Fibroblast of skin of right biceps (primary cell): ENCODE measurements at regions not wholly inside any gene's neighbourhood (a gene's known extent, or its start where the extent isn't known, plus 50 kb on each side); places are given as distances from the start of the nearest gene placed in this dataset.
"Not testable (repeated sequence)": the region's sequence is repeated elsewhere in the genome, so short reads cannot be mapped to it uniquely, and the experiment has no call there.

ENCODE experiments used
- DNase-seq: peaks from one replicate; pipeline ENCODE4 v3.0.0-alpha.2; 2013

DNA sequence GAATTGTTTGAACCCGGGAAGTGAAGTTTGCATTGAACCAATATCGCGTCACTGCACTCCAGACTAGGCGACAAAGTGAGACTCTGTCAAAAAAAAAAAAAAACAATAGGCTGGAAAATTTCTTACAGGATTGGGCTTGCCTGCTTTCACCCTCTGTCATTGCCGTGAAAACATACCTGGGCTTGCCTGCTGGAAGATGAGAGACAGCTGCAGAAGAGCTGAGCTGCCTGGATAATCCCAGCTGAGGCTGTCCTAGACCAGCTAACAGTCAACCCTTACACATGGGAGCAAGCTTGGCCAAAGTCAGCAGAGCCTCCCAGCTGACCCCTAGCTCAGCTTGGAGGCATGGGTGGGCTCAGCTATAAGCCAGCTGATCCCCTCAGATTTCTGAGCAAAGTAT lies 306.2 kb downstream of the CCSER2 start:
- DNase-seq: no peak

DNA sequence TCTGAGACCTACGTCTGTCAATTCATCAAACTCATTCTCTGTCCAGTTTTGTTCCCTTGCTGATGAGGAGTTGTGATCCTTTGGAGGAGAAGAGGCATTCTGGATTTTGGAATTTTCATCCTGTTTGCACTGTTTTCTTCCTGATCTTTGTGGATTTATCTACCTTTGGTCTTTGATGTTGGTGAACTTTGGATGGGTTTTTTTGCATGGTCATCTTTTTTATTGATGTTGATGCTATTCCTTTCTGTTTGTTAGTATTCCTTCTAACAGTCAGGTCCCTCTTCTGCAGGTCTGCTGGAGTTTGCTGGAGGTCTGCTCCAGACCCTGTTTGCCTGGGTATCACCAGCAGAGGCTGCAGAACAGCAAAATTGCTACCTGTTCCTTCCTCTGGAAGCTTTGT lies 322.2 kb downstream of the CCSER2 start:
- not testable (repeated sequence) for DNase-seq

DNA sequence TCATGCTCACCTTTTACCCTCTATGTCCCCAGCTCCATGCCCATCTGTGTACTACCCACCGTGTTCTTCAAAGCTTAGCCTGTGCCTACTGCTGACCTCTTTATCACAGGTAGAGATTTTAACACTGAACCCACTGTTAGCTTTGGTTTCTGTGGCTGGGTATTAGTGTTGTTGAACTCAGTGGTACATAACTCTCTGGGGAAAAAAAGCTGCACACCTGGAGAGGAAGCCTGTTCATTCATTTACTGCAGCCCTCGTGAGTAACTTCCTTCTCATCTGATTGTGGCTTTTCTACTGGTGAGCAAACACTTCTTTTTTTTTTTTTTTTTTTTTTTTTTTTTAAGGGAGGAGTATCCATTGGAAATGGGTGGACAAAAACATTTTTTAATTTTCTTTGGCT lies 326.3 kb downstream of the CCSER2 start:
- DNase-seq: no peak

DNA sequence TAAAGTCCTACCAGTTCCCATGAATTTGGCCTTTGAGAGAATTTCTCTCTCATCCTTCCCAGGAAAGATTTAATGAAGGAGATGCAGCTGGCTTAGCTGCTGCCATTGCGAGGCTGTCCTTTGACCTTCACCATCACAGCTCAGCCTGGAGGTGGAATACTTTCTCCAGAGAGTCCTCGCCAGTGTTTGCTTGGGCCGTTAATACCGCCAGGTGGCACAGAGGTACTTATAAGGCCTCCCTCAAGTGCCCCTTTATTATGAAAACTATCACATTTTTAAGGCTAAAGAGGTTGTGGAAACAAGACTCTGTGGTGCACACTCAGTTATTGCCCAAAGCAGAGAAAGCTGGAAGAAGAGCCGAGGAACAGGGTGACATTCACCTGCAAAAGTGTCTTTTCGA lies 330.6 kb downstream of the CCSER2 start:
- DNase-seq: no peak

DNA sequence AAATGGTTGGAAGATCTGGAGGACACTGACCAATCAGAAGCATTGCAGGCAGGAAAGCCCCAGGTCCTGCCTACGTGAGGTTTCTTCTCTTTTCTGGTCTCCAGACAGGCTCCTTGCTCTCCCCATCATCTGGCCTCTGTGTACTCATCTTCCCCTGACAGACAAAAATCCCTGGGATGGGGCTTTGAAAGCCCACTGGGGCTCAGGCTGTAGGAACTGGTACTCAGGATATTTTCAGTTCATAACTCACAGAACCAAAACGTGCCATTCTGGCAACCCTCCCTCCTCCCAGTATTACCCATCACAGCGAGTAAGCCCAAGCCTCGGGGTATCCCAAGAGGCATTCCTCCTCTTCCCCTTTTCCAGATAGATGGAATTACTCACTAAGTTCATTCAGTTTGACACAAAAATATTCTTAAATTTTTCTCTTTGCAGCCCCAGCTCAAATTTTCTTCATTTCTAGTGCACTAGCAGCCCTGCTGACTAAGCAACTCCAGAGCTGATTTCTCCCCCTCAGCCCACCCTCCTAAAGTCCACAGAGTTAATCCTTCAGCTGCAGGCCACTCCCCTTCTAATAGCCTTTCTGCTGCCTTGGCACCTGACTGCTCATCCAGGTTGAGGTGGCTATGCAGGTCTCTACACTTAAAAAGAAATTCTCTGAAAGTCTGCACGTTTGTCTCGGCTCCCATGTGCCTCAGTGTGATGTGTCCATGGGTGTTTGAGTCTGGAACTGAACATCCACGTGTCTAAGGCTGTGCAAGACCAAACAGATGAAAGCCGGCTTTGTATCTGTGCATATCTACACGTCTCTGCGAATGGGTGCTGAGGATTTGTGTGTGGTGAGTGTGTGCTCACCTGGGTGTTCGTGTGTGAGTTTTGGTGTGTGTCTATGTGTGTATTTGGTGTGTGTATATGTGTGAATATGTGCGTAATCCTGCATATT lies 331.4 kb downstream of the CCSER2 start:
- DNase-seq: no peak

DNA sequence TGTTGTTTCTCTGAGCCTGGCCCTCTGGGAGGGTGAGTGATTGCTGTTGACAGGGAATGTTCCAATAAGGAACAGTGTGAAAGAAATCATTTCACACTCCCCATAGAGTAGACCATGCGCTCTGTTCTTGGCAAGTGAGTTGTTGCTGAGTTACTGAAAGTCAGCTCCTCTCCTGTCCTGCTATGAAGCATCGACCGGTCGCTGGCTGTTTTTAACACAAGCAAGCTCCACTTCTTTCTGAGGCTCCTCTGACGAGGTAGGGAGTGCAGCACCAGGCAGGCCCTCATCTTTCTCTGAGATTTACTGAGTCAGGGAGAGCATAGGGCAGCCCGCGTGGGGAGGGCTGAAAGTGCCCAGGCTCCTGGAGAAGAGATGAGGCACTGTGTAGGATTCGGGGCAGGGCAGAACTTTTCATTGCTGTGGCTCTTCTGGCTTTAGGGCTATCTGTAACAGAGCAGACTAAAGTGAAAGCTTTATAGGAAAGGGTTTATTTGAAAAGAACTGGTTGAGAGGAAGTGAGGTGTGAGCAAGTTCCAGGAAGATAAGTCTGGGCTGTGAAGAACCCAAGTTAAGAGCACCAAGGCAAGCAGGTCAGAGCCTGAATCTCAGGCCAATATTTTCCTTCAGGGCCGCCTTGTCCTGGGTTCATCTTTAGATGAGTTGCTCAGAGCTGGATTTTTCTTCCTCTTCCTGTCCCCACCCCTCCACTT lies 332.2 kb downstream of the CCSER2 start:
- no peak for DNase-seq

DNA sequence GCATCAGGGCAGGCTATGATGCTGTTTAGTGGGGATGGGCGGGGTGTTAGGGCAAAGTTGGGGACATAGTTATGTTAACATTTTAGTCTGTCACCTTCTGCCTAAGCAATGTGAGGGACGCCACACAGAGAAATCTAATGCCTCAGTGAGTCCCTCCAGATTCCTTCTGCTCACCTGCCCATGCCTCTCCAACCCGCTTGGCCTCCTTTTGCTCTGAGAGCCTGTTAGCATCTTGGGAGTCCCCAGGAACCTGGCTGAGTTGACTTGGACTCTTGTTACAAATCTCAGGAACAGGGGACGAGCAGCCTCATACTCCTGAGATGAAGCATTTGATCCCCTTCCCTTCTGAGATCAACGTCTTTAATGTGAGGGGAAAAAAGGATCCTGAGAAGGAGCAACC lies 336.8 kb downstream of the CCSER2 start:
- DNase-seq: no peak

DNA sequence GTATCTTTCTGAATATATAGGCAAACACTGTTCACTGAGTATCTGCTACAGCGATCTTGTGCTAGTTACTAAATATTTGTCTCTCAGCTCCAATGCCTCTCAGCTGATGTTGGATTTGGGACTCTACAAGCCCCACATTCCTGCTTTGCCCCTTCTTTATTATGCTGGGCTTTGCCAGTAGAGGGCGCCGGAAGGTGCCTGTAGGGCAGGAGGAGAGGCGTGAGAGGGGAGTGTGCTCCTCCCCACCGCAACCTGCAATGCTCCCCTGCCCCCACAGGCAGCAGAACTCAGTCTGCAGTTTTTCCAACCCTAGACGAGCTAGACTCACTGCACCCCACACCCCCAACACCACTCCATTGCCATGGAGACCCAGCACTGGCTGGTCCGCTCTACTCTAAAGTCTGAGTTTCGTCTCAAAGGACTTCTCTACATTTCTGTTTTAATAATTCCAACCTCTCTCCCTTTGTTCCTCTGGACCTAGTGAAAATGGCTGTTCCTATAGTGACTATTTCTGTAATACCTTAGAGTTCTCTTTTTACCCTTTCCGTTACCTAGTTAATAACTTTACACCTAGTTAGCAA lies 337.6 kb downstream of the CCSER2 start:
- no peak for DNase-seq

DNA sequence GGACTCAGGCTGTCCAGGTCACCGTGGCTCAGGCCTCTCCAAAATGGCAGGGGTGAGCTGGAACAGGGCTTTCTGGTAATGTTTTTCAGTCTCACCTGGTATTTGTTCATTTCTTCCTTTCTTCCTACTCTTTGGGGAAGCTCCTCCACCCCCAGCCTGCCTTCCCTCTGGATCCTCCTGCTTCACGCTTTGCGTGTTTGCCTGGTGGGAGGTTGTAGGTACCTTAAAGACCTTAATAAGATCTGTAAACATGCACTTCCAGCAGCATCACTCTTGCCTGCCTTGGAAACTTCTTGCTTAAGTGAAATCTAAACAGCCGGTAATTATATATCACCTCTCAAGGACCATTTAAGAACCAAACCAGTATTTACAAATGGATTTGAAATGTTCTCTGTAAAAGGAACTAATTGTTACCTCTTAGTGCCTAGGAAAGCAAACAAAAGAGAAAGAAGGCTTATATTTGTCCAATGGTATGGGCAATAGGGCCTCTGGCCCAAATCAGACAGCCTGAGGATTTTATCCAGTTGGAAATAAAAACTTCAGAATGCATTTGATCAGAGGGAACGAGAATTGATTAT lies 339.9 kb downstream of the CCSER2 start:
- no peak for DNase-seq

DNA sequence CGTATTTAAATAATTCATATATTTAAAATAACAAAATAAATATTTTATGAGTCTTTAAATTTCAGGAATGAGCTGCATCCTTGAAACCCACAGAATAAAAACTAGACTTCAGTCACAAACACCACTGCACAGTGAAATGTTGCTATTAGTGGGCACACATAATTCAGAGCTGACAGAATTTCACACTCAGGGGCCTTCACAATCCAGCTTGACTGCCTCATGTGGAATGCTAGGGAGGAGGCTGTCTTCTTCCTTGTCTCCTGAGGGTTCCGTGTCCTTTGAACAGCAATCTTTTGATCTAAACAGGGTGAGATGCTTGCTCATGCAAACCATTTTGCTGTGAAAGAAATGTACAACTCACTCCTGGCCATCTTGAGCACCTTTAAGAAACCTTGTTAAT lies 346.7 kb downstream of the CCSER2 start:
- no peak for DNase-seq

DNA sequence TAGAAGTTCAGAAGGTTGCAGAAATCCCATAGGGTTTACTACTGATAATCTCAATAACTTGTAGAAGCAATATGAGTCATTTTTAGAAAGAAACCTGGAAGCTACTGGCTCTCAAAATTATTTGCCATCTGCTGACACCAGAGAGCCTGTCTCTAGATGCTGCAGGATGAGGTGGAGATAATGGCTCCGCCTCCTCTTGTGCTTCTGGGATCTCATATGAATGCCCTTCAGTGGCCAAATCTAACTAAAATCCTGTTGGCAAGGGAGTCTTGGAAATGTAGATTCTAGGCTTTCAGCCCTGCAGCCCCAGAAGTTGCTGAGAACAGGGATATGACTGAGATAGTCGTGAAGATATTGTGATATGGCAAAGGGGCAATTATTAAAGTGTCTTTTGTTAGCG lies 348.1 kb downstream of the CCSER2 start:
- DNase-seq: no peak

DNA sequence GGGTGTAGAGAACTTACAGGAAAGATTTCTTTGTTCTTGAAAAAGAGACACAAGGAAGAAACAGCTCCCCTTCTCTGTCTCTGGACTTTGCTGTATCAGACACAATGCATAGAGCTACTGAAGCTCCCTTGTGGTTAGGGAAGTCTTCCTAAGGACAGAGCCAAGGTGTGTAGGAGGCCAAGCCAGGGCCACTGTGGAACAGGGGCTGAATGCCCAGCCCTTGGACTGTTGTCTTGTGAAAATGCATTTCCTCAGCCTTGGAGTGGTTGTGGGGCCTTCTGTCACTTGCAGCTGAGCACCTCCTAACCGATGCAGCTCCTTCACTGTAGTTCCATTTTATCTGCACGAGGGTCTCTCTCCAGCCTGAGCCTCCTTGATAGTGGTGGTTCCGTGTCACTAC lies 353.4 kb downstream of the CCSER2 start:
- no peak for DNase-seq

DNA sequence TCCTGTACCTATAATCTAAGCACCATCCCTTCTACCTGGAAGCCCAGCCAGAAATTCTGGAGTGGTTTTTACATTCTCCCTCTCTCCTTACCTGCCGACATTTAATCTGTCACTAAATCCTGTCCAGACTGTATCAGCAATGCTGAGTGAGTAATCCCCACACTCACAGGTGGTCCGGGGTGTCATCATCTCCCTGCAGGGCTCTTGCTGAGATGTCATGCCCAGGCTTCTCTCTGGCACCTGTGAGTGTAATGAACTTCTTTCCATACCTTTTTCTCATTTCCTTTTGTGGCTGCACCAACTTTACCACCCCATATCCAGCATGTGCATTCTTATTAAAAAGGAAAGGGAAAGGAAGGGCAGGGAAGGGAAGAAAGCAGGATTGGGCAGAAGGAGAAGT lies 355.2 kb downstream of the CCSER2 start:
- DNase-seq: no peak

DNA sequence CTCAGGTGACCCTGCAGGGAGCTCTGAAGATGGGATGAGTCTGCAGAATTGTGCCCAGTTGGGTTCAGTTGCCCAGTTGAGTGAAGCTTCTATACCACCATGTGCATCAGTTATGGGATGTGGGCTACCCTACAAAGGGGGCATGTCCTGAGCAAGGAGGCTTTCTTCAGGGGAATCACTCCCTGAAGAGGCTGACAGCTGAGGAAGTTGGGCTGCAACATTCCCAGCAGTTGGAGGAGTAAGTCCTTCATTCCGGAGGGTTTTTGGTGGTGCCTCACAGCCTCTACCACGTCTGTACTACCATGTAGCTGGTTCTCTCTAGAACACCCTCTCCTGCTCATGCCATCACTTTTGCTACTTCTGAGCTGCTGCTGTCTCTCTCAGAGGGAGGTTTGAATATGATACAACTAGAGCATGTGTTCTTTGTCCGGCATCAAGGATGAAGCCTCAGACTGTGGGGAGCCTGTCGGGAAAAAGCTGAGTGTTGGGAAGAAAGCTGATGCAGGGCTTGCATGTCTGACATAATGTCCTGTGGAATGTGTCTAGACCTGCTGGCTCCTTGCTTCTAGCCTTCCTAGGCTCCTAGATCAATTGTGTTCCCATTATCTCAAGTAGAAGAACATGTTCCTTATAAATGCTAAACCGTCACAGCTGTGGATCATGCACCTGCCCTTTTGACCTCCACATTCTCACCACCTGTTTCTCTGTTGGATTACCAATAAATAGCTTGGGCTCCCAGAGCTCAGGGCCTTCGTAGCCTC lies 355.8 kb downstream of the CCSER2 start:
- no peak for DNase-seq

DNA sequence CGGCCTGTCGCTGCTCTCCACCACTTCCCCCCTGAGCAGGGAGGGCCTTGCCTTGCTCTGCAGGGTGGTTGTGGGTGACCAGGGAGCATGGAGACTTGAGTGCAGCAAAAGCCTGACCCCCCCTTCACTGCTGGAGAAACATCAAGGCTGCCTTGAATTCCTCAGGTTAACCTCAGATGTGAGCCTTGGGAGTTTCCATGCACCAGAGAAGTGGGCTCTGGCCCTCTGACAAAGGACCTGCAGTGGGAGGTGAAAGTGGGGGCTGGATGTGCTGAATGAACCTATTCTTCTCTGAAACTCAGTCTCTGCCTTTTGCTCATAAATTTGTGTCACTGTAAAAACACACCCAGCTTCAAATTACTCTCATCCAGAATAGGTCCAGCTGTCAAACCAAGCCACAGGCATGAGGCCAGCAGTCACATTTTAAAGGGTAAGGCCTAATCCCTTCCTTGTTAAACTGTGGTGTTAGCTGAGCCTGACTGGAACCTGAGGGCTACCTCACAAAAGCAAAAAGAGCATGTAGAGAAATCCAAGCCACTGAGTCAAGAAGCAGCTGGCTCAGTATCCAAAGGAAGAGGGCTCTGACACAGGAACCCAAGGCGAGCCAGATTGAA lies 356.8 kb downstream of the CCSER2 start:
- no peak for DNase-seq

DNA sequence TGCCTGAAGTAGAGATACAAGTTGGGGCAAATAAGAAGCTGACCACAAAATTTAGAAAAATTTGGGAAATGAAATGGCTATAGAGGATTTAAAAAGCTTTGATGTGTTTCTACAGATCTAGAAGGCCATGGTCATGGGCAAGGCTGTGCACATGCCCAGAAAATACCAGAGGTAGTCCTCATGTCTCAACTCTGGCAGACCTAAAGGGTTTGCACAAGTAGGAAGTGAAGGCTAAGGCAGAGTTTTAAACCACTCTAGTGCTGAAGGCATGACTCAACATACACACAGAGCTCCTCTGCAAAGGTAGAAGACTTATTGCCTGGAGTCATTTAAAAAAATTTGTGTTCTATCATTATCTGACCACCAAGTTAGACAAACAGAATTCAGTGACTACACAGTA lies 364.6 kb downstream of the CCSER2 start:
- DNase-seq: no peak

DNA sequence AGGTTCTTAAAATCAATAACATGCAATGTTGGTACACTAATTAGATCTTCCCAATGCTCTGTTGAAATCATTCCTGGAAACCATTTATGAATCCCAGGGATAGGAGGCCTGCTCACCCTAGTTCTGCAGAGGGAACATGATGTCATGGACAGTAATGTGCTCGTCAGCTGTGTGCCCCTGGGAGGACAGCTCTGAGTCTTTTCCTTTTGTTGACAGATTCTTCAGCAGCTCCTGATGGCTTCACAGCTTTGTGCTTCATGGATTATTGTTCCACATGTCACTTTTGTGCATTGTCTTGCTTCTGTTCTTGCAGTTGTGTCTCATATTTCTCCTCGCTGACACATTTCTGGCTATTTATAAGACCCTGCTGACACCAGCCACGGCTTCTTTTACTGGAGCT lies 367.5 kb downstream of the CCSER2 start:
- no peak for DNase-seq

DNA sequence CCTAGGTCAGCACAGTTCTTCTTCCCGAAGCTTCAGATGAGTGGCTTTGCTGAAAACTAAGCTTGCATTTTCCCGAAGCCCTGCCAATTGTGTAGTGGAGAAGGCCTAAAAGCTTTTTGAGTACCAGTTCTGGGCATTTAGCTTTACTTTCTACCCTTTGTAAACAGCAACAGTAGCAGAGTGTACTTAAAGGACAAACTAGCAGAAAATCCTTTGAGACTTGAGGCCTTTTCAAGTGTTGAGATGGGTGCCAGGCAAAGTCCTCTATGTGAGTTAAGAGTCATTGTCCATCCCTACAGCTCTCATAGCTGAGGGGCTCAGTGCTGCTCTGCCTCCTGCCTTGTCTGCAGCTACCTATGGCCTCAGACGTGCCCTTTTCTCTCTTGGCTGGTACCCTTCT lies 368.2 kb downstream of the CCSER2 start:
- no peak for DNase-seq

DNA sequence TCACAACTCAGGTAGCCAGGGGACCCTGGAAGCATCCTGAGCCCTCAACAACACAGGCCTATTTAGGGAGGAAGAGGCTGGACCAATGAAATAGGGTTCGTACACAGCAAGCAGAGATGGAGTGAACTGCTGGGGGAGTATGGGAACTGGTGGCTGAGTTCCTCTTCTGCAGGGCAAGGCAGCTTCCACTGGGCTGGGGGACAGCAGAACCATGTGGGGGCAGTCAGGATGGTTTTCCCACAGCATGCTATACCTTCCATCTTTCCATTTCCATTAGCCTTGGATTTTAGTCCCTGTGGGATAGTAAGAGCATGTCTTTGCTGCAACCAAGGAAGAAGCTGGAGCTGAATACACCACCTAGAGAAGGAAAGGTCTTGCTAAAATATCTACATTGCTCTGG lies 370.6 kb downstream of the CCSER2 start:
- no peak for DNase-seq

DNA sequence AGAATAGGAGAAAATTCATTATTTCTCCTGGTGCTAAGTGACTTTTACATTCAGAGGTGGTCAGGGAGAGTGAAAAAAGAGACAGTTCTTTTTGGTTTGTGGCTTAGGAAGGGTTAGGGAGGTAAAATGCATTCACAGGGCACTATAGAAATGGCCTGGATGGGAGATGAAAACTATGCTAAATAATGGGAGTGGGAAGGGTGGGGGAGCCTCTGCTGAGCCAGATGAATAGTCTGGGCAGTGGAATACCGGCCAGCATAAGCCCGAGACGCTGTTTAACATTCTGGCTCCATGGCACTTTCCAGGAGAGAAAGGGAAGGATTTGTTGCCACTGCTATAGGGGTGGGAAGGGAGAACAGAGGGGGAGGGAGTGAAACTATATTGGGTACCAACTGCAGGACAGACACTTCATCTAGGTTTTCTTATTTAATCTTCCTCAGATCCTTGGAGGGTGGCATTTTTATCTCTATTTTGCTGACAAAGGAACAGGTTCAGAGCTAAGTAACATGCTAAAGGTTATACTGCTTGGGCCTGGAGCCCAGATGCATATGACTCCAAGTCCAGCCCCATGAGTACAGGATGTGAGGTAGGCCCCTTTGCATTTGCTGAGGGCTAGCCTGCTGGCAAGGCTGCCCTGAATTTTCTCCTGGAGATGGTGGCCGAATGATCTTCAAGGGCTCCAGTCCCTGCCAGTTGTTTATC lies 372.4 kb downstream of the CCSER2 start:
- DNase-seq: no peak

DNA sequence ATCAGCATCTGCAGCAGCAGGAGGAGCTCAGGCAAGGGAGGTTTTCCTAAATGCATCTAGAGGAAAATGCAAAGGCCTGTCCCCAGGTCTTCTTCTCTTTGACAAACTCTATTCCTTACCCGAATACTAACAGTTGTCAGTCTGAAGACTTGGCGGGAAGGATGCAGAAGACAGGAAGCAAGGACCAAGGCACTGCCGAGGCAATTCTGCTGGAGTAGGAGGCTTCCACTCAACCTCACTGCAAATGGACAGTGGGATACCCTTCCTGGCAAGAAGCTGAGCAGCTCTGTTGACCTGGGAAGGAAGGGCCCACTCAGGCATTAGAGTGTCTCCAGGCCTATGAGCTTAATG lies 373.0 kb downstream of the CCSER2 start:
- DNase-seq: no peak

DNA sequence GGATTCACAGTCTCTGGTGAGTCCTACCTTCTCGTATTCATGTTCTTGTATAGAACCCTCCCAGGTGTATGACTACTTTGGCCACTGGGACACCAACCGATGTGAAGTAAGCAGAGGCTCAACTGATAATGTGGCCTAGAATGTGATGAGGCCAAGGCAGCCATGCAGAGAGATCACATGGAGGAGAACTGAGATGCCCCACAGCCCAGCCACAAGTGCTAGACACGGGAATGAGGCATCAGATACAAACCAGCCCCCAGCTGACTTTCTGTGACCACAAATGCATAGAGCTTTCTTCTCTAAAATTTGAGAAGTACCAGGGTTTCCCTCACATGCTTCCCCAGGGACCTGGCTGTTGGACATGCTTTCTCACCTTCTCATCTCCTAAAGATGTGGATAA lies 375.7 kb downstream of the CCSER2 start:
- no peak for DNase-seq
